HCT116 (cell line): ENCODE measurements at regions not wholly inside any gene's neighbourhood (a gene's known extent, or its start where the extent isn't known, plus 50 kb on each side); places are given as distances from the start of the nearest gene placed in this dataset.

Experiments used
- ATAC-seq: fragments of 200-7000 bp; cut with Tn5 transposase; 2 replicates; pipeline ENCODE4 v1.9.1; 2020; ENCODE audit warnings: mild to moderate bottlenecking, moderate library complexity
- BruUV-seq: library from RNA; stranded (reverse); fragments of 400-500 nt; replicated peaks from 2 replicates; lab custom pipeline; 2021; lab: Mats Ljungman, UMichigan
- CTCF ChIA-PET: fragments of 300-600 bp; sonication (Branson Sonifier 250); formaldehyde crosslinking; loops from one replicate; lab custom pipeline; 2021; ENCODE audit warnings: antibody characterized with exemption; lab: Charles Lee
- POLR2A ChIA-PET: fragments of 300-600, 350-600 bp; sonication (Branson Sonifier 250); formaldehyde crosslinking; loops from one replicate; lab custom pipeline; 2021; ENCODE audit warnings: antibody characterized with exemption; lab: Charles Lee
- RAD21 ChIA-PET, 2 experiments: fragments of 300-600 bp; sonication (Branson Sonifier 250); formaldehyde crosslinking; loops; one replicate each; lab custom pipeline; 2023; ENCODE audit warnings: low total read pairs in 2 of 2; ENCODE audit not compliant: uncharacterized antibody in 2 of 2, unreplicated experiment in 2 of 2, low non-redundant PET in 1 of 2; lab: Charles Lee
- DNase-seq: peaks from one replicate; pipeline ENCODE4 v3.0.0-alpha.2; 2010; ENCODE audit warnings: low read depth, low spot score
- H2AFZ ChIP-seq: fragments of 200-600 bp; shearing (Covaris generic), sonication (generic); 2 replicates; pipeline ENCODE4 v1.6.1; 2017; ENCODE audit warnings: low read depth, mixed run types, mixed read lengths, antibody characterized with exemption, low read length; ENCODE audit not compliant: poor library complexity, severe bottlenecking
- H3K27ac ChIP-seq: 2 replicates; pipeline ENCODE4 v1.5.1; 2012; ENCODE audit warnings: low read depth, low read length
- H3K27me3 ChIP-seq: fragments of 200-600 bp; sonication (generic); 2 replicates; pipeline ENCODE4 v1.6.1; 2016; ENCODE audit warnings: mixed run types, low read length, mixed read lengths; ENCODE audit not compliant: insufficient read depth
- H3K36me3 ChIP-seq, 2 experiments: fragments of 200-500 bp in 1 of 2; fragments of 200-600 bp in 1 of 2; sonication (Bioruptor generic) in 1 of 2; sonication (generic) in 1 of 2; 2 replicates each; pipeline versions ENCODE4 v1.5.1 to v1.6.1; 2014 to 2016; ENCODE audit warnings: low read length in 2 of 2, inconsistent platforms in 1 of 2, mixed read lengths in 1 of 2, mixed run types in 1 of 2; ENCODE audit not compliant: insufficient read depth in 2 of 2, control insufficient read depth in 1 of 2
- H3K4me1 ChIP-seq, 2 experiments: fragments of 200-600 bp in 1 of 2; sonication (generic) in 1 of 2; 2 replicates each; pipeline versions ENCODE4 v1.5.1 to v1.6.1; 2012 to 2017; ENCODE audit warnings: low read length in 2 of 2, inconsistent platforms in 1 of 2, mild to moderate bottlenecking in 1 of 2, mixed read lengths in 1 of 2, mixed run types in 1 of 2, moderate library complexity in 1 of 2; ENCODE audit not compliant: insufficient read depth in 2 of 2, control insufficient read depth in 1 of 2
- H3K4me2 ChIP-seq: fragments of 200-600 bp; sonication (generic); 2 replicates; pipeline ENCODE4 v1.6.1; 2017; ENCODE audit warnings: mixed run types, low read length, mixed read lengths
- H3K4me3 ChIP-seq, 2 experiments: fragments of 200-600 bp in 1 of 2; sonication (generic) in 1 of 2; replicated peaks in 1 of 2; 2 replicates each; pipeline ENCODE4 v1.5.1; 2011 to 2016; ENCODE audit warnings: low read length in 2 of 2, control low read depth in 1 of 2, low read depth in 1 of 2, mild to moderate bottlenecking in 1 of 2, mixed read lengths in 1 of 2, mixed run types in 1 of 2
- H3K79me2 ChIP-seq: fragments of 200-600 bp; sonication (generic); 2 replicates; pipeline ENCODE4 v1.6.1; 2017; ENCODE audit warnings: mild to moderate bottlenecking, mixed run types, low read length, moderate library complexity, mixed read lengths; ENCODE audit not compliant: insufficient read depth
- H3K9ac ChIP-seq: fragments of 200-600 bp; sonication (generic); 2 replicates; pipeline ENCODE4 v1.6.1; 2016; ENCODE audit warnings: low read length, mixed read lengths
- H3K9me2 ChIP-seq: fragments of 200-600 bp; sonication (generic), shearing (Covaris generic); 2 replicates; pipeline ENCODE4 v1.6.1; 2017; ENCODE audit warnings: mixed run types, mild to moderate bottlenecking, moderate library complexity; ENCODE audit not compliant: insufficient read depth
- H3K9me3 ChIP-seq, 2 experiments: fragments of 200-500 bp in 1 of 2; fragments of 200-600 bp in 1 of 2; sonication (Bioruptor generic) in 1 of 2; sonication (generic) in 1 of 2; 2 replicates each; pipeline ENCODE4 v1.6.1; 2014 to 2017; ENCODE audit warnings: low read length in 2 of 2, mixed read lengths in 2 of 2, inconsistent platforms in 1 of 2, low read depth in 1 of 2, mild to moderate bottlenecking in 1 of 2, mixed run types in 1 of 2, moderate library complexity in 1 of 2; ENCODE audit not compliant: control insufficient read depth in 1 of 2, insufficient read depth in 1 of 2
- H4K20me1 ChIP-seq: fragments of 200-600 bp; sonication (generic), shearing (Covaris generic); 2 replicates; pipeline ENCODE4 v1.6.1; 2017; ENCODE audit warnings: mixed run types, mild to moderate bottlenecking, moderate library complexity; ENCODE audit not compliant: insufficient read depth
- CBX3 ChIP-seq: IDR thresholded peaks from 2 replicates; pipeline ENCODE4 v1.6.1; 2012; ENCODE audit warnings: low read depth
- CEBPB ChIP-seq: IDR thresholded peaks from 2 replicates; pipeline ENCODE4 v1.6.1; 2012; ENCODE audit warnings: low read depth
- CTCF ChIP-seq, 3 experiments: fragments of 200-600 bp in 1 of 3; sonication (generic) in 1 of 3; IDR thresholded peaks in 2 of 3; conservative IDR thresholded peaks in 1 of 3; 2 replicates each; pipeline ENCODE4 v1.5.1; 2012 to 2017; ENCODE audit warnings: low read depth in 2 of 3, low read length in 2 of 3, antibody characterized with exemption in 1 of 3, borderline replicate concordance in 1 of 3, control low read depth in 1 of 3, mild to moderate bottlenecking in 1 of 3, mixed read lengths in 1 of 3, mixed run types in 1 of 3, moderate library complexity in 1 of 3; ENCODE audit not compliant: insufficient read depth in 1 of 3
- ELF1 ChIP-seq: IDR thresholded peaks from 2 replicates; pipeline ENCODE4 v1.6.1; 2012; ENCODE audit warnings: low read depth, borderline replicate concordance
- EZH2 ChIP-seq: fragments of 200-600 bp; sonication (generic); IDR thresholded peaks from 2 replicates; pipeline ENCODE4 v1.6.1; 2017; ENCODE audit warnings: antibody characterized with exemption, mixed run types
- EZH2phosphoT487 ChIP-seq: fragments of 200-600 bp; IDR thresholded peaks from 2 replicates; pipeline ENCODE4 v1.6.1; 2018; ENCODE audit warnings: antibody characterized with exemption, borderline replicate concordance
- JUND ChIP-seq: IDR thresholded peaks from 2 replicates; pipeline ENCODE4 v1.6.1; 2012
- POLR2AphosphoS5 ChIP-seq: IDR thresholded peaks from 2 replicates; pipeline ENCODE4 v1.6.1; 2011; ENCODE audit warnings: mild to moderate bottlenecking, low read depth, low read length, moderate library complexity
- RAD21 ChIP-seq: IDR thresholded peaks from 2 replicates; pipeline ENCODE4 v1.6.1; 2012; ENCODE audit warnings: low read depth, mild to moderate bottlenecking
- REST ChIP-seq: IDR thresholded peaks from 2 replicates; pipeline ENCODE4 v1.6.1; 2012; ENCODE audit warnings: low read depth
- SIN3A ChIP-seq: IDR thresholded peaks from 2 replicates; pipeline ENCODE4 v1.6.1; 2012; ENCODE audit warnings: low read depth
- SP1 ChIP-seq: IDR thresholded peaks from 2 replicates; pipeline ENCODE4 v1.6.1; 2012; ENCODE audit warnings: low read depth
- TCF7L2 ChIP-seq: IDR thresholded peaks from 2 replicates; pipeline ENCODE4 v1.7.0; 2011; ENCODE audit warnings: borderline replicate concordance, inconsistent platforms; ENCODE audit not compliant: insufficient read depth, insufficient read length; ENCODE audit errors: extremely low read depth
- ZNF274 ChIP-seq: fragments of 200-500 bp; sonication (Bioruptor generic); IDR thresholded peaks from 2 replicates; pipeline ENCODE4 v1.6.1; 2014; ENCODE audit warnings: mild to moderate bottlenecking, low read depth, low read length, inconsistent platforms
- intact Hi-C: fragments of 100-400 bp; cut with micrococcal nuclease; formaldehyde crosslinking; loops from 2 replicates; pipeline ENCODE4 v1.10.0; 2022

- Histone ChIP-seq H3K27ac (no peak overlapping the region), H2AFZ (no peak overlapping the region), H3K4me2 (no peak overlapping the region), H3K9me2 (no peaks in the 10 kb centered on the region), H3K79me2 (no peaks in the 10 kb centered on the region), H3K9me3 (no peaks in the 10 kb centered on the region), H4K20me1 (no peaks in the 10 kb centered on the region), H3K36me3 (no peaks in the 10 kb centered on the region), H3K9ac (no peak overlapping the region), H3K4me1 (peaks cover 17 to 37% of the 10 kb centered on the region in 2 experiments), H3K4me3 (no peak overlapping the region)
- ChIA-PET CTCF (no interaction called here), RAD21 (no interaction called here), POLR2A (no interaction called here)
- intact Hi-C loops = no loop called here
- no TSS peak for BruUV-seq
- DNase-seq = no peak
- no peak for ATAC-seq
- TF ChIP-seq EZH2 = no peak
- TF ChIP-seq CBX3 = no peak
- TF ChIP-seq ZNF274 = no peak
- TF ChIP-seq JUND = no peak
- TF ChIP-seq SP1 = no peak
- TF ChIP-seq TCF7L2 = no peak
- TF ChIP-seq RAD21 = no peak
- TF ChIP-seq POLR2AphosphoS5 = no peak
- TF ChIP-seq EZH2phosphoT487 = no peak
- no peak for TF ChIP-seq CTCF (IDR thresholded peaks at IDR 0.05 in 2 of 3, conservative IDR thresholded peaks at IDR 0.05 in 1 of 3; ENCODE audit: borderline replicate concordance in 1 of 3, insufficient read depth in 1 of 3, low read depth in 2 of 3, low read length in 2 of 3)
- TF ChIP-seq SIN3A = no peak
- TF ChIP-seq ELF1 = no peak
- TF ChIP-seq CEBPB = no peak
- TF ChIP-seq REST = no peak
- TF ChIP-seq, all 23 proteins: peak for 0
- H3K27me3 ChIP-seq = no peaks in the 10 kb centered on the region
Observed at GRCh38 chr2:20499387-20499786, 52.5 kb downstream of the RHOB start.
